Effector memory CD4-positive, alpha-beta T cell (primary cell): ENCODE measurements at regions not wholly inside any gene's neighbourhood (a gene's known extent, or its start where the extent isn't known, plus 50 kb on each side); places are given as distances from the start of the nearest gene placed in this dataset.
"Not testable (repeated sequence)": the region's sequence is repeated elsewhere in the genome, so short reads cannot be mapped to it uniquely, and the experiment has no call there.

ENCODE experiments used
- DNase-seq, 3 donors: peaks; one replicate each; pipeline ENCODE4 v3.0.0-alpha.2; 2020
- H3K27ac ChIP-seq: 2 replicates; pipeline ENCODE4 v1.7.0; 2013; ENCODE audit warnings: mild to moderate bottlenecking, low read length, moderate library complexity; ENCODE audit not compliant: insufficient read depth, poor library complexity, severe bottlenecking
- H3K27me3 ChIP-seq: replicated peaks from 2 replicates; pipeline ENCODE4 v1.7.0; 2013; ENCODE audit warnings: mild to moderate bottlenecking, low read length; ENCODE audit not compliant: insufficient read depth, control insufficient read depth, poor library complexity, severe bottlenecking
- H3K36me3 ChIP-seq: 2 replicates; pipeline ENCODE4 v1.7.0; 2013; ENCODE audit warnings: mild to moderate bottlenecking, low read length, moderate library complexity; ENCODE audit not compliant: control insufficient read depth, insufficient read depth
- H3K4me1 ChIP-seq: 2 replicates; pipeline ENCODE4 v1.7.0; 2013; ENCODE audit warnings: low read length, mild to moderate bottlenecking; ENCODE audit not compliant: control insufficient read depth, insufficient read depth, poor library complexity, severe bottlenecking
- H3K4me3 ChIP-seq: 2 replicates; pipeline ENCODE4 v1.7.0; 2013; ENCODE audit warnings: low read length, low read depth, mild to moderate bottlenecking; ENCODE audit not compliant: insufficient read depth, poor library complexity, severe bottlenecking
- H3K9me3 ChIP-seq: 2 replicates; pipeline ENCODE4 v1.7.0; 2013; ENCODE audit warnings: mild to moderate bottlenecking, low read length, moderate library complexity; ENCODE audit not compliant: control insufficient read depth

- no peak for DNase-seq
- Histone ChIP-seq H3K27ac (no peak overlapping the region), H3K4me3 (no peak overlapping the region), H3K9me3 (no peaks in the 10 kb centered on the region), H3K36me3 (no peaks in the 10 kb centered on the region), H3K27me3 (no peaks in the 10 kb centered on the region), H3K4me1 (no peaks in the 10 kb centered on the region)
Observed at GRCh38 chr11:134598368-134598767, 186.3 kb upstream of the B3GAT1 start.

- Histone ChIP-seq H3K36me3 (no peaks in the 10 kb centered on the region), H3K9me3 (no peaks in the 10 kb centered on the region), H3K27ac (no peak overlapping the region), H3K27me3 (no peaks in the 10 kb centered on the region), H3K4me1 (no peaks in the 10 kb centered on the region), H3K4me3 (no peak overlapping the region)
- no peak for DNase-seq
Observed at GRCh38 chr11:134597452-134597851, 185.4 kb upstream of the B3GAT1 start.

- no peaks in the 10 kb centered on the region for H3K27me3 ChIP-seq
- DNase-seq: no peak
Observed at GRCh38 chr11:134596404-134596803, 184.4 kb upstream of the B3GAT1 start.

GRCh38 chr11:134592391-134592990 is 180.4 kb upstream of the B3GAT1 start:
- no peaks in the 10 kb centered on the region for H3K36me3 ChIP-seq
- H3K27me3 ChIP-seq: no peaks in the 10 kb centered on the region
- DNase-seq: no peak
- no peak overlapping the region for H3K27ac ChIP-seq
- H3K9me3 ChIP-seq: no peaks in the 10 kb centered on the region
- H3K4me1 ChIP-seq: no peaks in the 10 kb centered on the region
- H3K4me3 ChIP-seq: no peak overlapping the region

More at GRCh38 chr11:134596404-134596803, 184.4 kb upstream of the B3GAT1 start:
- Histone ChIP-seq H3K9me3 (no peaks in the 10 kb centered on the region), H3K4me3 (no peak overlapping the region), H3K36me3 (no peaks in the 10 kb centered on the region), H3K4me1 (no peaks in the 10 kb centered on the region), H3K27ac (no peak overlapping the region)

GRCh38 chr11:134591338-134591737 is 179.3 kb upstream of the B3GAT1 start:
- no peak for DNase-seq
- no peak overlapping the region for H3K4me3 ChIP-seq
- H3K9me3 ChIP-seq: no peaks in the 10 kb centered on the region
- H3K27me3 ChIP-seq: no peaks in the 10 kb centered on the region
- no peaks in the 10 kb centered on the region for H3K4me1 ChIP-seq
- no peaks in the 10 kb centered on the region for H3K36me3 ChIP-seq
- H3K27ac ChIP-seq: no peak overlapping the region

- Histone ChIP-seq H3K27me3 (no peaks in the 10 kb centered on the region), H3K36me3 (no peaks in the 10 kb centered on the region), H3K9me3 (no peaks in the 10 kb centered on the region), H3K4me1 (no peaks in the 10 kb centered on the region), H3K27ac (no peak overlapping the region), H3K4me3 (no peak overlapping the region)
- DNase-seq: no peak
Observed at GRCh38 chr11:134589129-134589528, 177.1 kb upstream of the B3GAT1 start.

- H3K27ac ChIP-seq, H3K9me3 ChIP-seq, H3K36me3 ChIP-seq: not testable (repeated sequence)
Observed at GRCh38 chr11:134588460-134589110, 176.5 kb upstream of the B3GAT1 start.

GRCh38 chr11:134587345-134587744 is 175.3 kb upstream of the B3GAT1 start:
- no peaks in the 10 kb centered on the region for H3K36me3 ChIP-seq
- no peak for DNase-seq
- no peaks in the 10 kb centered on the region for H3K27me3 ChIP-seq
- no peak overlapping the region for H3K4me3 ChIP-seq
- no peaks in the 10 kb centered on the region for H3K9me3 ChIP-seq
- no peaks in the 10 kb centered on the region for H3K4me1 ChIP-seq
- no peak overlapping the region for H3K27ac ChIP-seq

More at GRCh38 chr11:134588460-134589110, 176.5 kb upstream of the B3GAT1 start:
- not testable (repeated sequence) for H3K27me3 ChIP-seq, H3K4me1 ChIP-seq, H3K4me3 ChIP-seq, DNase-seq

GRCh38 chr11:134586726-134587125 is 174.7 kb upstream of the B3GAT1 start:
- no peaks in the 10 kb centered on the region for H3K36me3 ChIP-seq
- no peak overlapping the region for H3K27ac ChIP-seq
- H3K27me3 ChIP-seq: no peaks in the 10 kb centered on the region
- no peak for DNase-seq
- no peak overlapping the region for H3K4me3 ChIP-seq
- H3K4me1 ChIP-seq: no peaks in the 10 kb centered on the region
- H3K9me3 ChIP-seq: no peaks in the 10 kb centered on the region

- no peaks in the 10 kb centered on the region for H3K36me3 ChIP-seq
- no peaks in the 10 kb centered on the region for H3K9me3 ChIP-seq
- DNase-seq: no peak
- H3K4me1 ChIP-seq: no peaks in the 10 kb centered on the region
- H3K27ac ChIP-seq: no peak overlapping the region
- H3K27me3 ChIP-seq: no peaks in the 10 kb centered on the region
- no peak overlapping the region for H3K4me3 ChIP-seq
Observed at GRCh38 chr11:134585666-134586610, 173.9 kb upstream of the B3GAT1 start.
